Ectodermal cell (in vitro differentiated cells): ENCODE measurements at regions not wholly inside any gene's neighbourhood (a gene's known extent, or its start where the extent isn't known, plus 50 kb on each side); places are given as distances from the start of the nearest gene placed in this dataset.

Source experiments
- H3K27ac ChIP-seq: 2 replicates; pipeline ENCODE4 v1.7.0; 2013; ENCODE audit warnings: mild to moderate bottlenecking, low read depth, low read length; ENCODE audit not compliant: insufficient read depth, poor library complexity, severe bottlenecking
- H3K27me3 ChIP-seq: 2 replicates; pipeline ENCODE4 v1.7.0; 2013; ENCODE audit warnings: mild to moderate bottlenecking, low read length; ENCODE audit not compliant: insufficient read depth, control insufficient read depth, poor library complexity, severe bottlenecking
- H3K36me3 ChIP-seq: one replicate; pipeline ENCODE4 v1.7.0; 2013; ENCODE audit warnings: low read length; ENCODE audit not compliant: control insufficient read depth, insufficient read depth
- H3K4me1 ChIP-seq: one replicate; pipeline ENCODE4 v1.7.0; 2013; ENCODE audit warnings: low read length; ENCODE audit not compliant: control insufficient read depth, insufficient read depth
- H3K4me3 ChIP-seq: 2 replicates; pipeline ENCODE4 v1.7.0; 2013; ENCODE audit warnings: low read depth, low read length, control low read depth; ENCODE audit not compliant: insufficient read depth
- H3K9me3 ChIP-seq: 2 replicates; pipeline ENCODE4 v1.7.0; 2013; ENCODE audit warnings: mild to moderate bottlenecking, low read length, moderate library complexity; ENCODE audit not compliant: control insufficient read depth
- WGBS, 2 experiments: methylation state at CpG; one replicate each; pipeline ENCODE4 v1.1.7; 2013; ENCODE audit warnings: missing lambda C conversion rate in 2 of 2; 5-methylcytosine and 5-hydroxymethylcytosine counted together

GRCh38 chr4:189060104-189060503, 880.6 kb upstream of the FRG1 start:
- no peaks in the 10 kb centered on the region for H3K36me3 ChIP-seq
- H3K4me3 ChIP-seq = no peak overlapping the region
- no peaks in the 10 kb centered on the region for H3K9me3 ChIP-seq
- no peaks in the 10 kb centered on the region for H3K27me3 ChIP-seq
- 25 to 40% methylated on average over 1 of the region's 1 CpG for WGBS, 2 experiments
- H3K27ac ChIP-seq = no peak overlapping the region
- H3K4me1 ChIP-seq = no peaks in the 10 kb centered on the region

- Histone ChIP-seq H3K9me3 (no peaks in the 10 kb centered on the region), H3K4me3 (no peak overlapping the region), H3K27me3 (no peaks in the 10 kb centered on the region), H3K4me1 (no peaks in the 10 kb centered on the region), H3K27ac (no peak overlapping the region), H3K36me3 (no peaks in the 10 kb centered on the region)
- WGBS, 2 experiments = 97 to 100% methylated on average over 2 of the region's 2 CpGs
Measured at GRCh38 chr4:189062047-189062820, 878.4 kb upstream of the FRG1 start.

- no peaks in the 10 kb centered on the region for H3K4me1 ChIP-seq
- no peaks in the 10 kb centered on the region for H3K27me3 ChIP-seq
- H3K36me3 ChIP-seq = no peaks in the 10 kb centered on the region
- no peaks in the 10 kb centered on the region for H3K9me3 ChIP-seq
- H3K4me3 ChIP-seq = no peak overlapping the region
- H3K27ac ChIP-seq = no peak overlapping the region
- 83 to 96% methylated on average over 1 of the region's 1 CpG for WGBS, 2 experiments
Measured at GRCh38 chr4:189069772-189070171, 870.9 kb upstream of the FRG1 start.

GRCh38 chr4:189071241-189071640, 869.4 kb upstream of the FRG1 start:
- H3K27ac ChIP-seq = no peak overlapping the region
- 82 to 95% methylated on average over 5 to 6 of the region's 6 CpGs for WGBS, 2 experiments

GRCh38 chr4:189073739-189074138, 866.9 kb upstream of the FRG1 start:
- Histone ChIP-seq H3K4me3 (no peak overlapping the region), H3K4me1 (no peaks in the 10 kb centered on the region), H3K27me3 (no peaks in the 10 kb centered on the region), H3K36me3 (no peaks in the 10 kb centered on the region), H3K27ac (no peak overlapping the region), H3K9me3 (no peaks in the 10 kb centered on the region)
- WGBS, 2 experiments = 92 to 93% methylated on average over 6 of the region's 6 CpGs

More at GRCh38 chr4:189071241-189071640, 869.4 kb upstream of the FRG1 start:
- Histone ChIP-seq H3K36me3 (no peaks in the 10 kb centered on the region), H3K27me3 (no peaks in the 10 kb centered on the region), H3K4me1 (no peaks in the 10 kb centered on the region), H3K9me3 (no peaks in the 10 kb centered on the region), H3K4me3 (no peak overlapping the region)

- H3K4me3 ChIP-seq = no peak overlapping the region
- no peaks in the 10 kb centered on the region for H3K27me3 ChIP-seq
- H3K9me3 ChIP-seq = no peaks in the 10 kb centered on the region
- H3K27ac ChIP-seq = no peak overlapping the region
- no peaks in the 10 kb centered on the region for H3K36me3 ChIP-seq
- H3K4me1 ChIP-seq = no peaks in the 10 kb centered on the region
Measured at GRCh38 chr4:189081826-189082225, 858.8 kb upstream of the FRG1 start.

GRCh38 chr4:189083769-189084168, 856.9 kb upstream of the FRG1 start:
- H3K4me1 ChIP-seq = no peaks in the 10 kb centered on the region
- H3K36me3 ChIP-seq = no peaks in the 10 kb centered on the region
- H3K27me3 ChIP-seq = no peaks in the 10 kb centered on the region
- WGBS, 2 experiments = 85 to 87% methylated on average over 5 of the region's 5 CpGs
- H3K9me3 ChIP-seq = no peaks in the 10 kb centered on the region
- no peak overlapping the region for H3K27ac ChIP-seq
- no peak overlapping the region for H3K4me3 ChIP-seq

- Histone ChIP-seq H3K9me3 (no peaks in the 10 kb centered on the region), H3K27me3 (no peaks in the 10 kb centered on the region), H3K4me3 (no peak overlapping the region), H3K36me3 (no peaks in the 10 kb centered on the region), H3K4me1 (no peaks in the 10 kb centered on the region), H3K27ac (no peak overlapping the region)
- 80 to 85% methylated on average over 4 of the region's 4 CpGs for WGBS, 2 experiments
Measured at GRCh38 chr4:189084671-189085070, 856.0 kb upstream of the FRG1 start.

- Histone ChIP-seq H3K27ac (no peak overlapping the region), H3K36me3 (no peaks in the 10 kb centered on the region), H3K4me3 (no peak overlapping the region), H3K27me3 (no peaks in the 10 kb centered on the region), H3K9me3 (no peaks in the 10 kb centered on the region), H3K4me1 (no peaks in the 10 kb centered on the region)
- WGBS, 2 experiments = 95 to 100% methylated on average over 2 of the region's 2 CpGs
Measured at GRCh38 chr4:189087971-189088370, 852.7 kb upstream of the FRG1 start.

- 89 to 91% methylated on average over 5 of the region's 5 CpGs for WGBS, 2 experiments
- Histone ChIP-seq H3K9me3 (no peaks in the 10 kb centered on the region), H3K27ac (no peak overlapping the region), H3K4me3 (no peak overlapping the region), H3K27me3 (no peaks in the 10 kb centered on the region), H3K4me1 (no peaks in the 10 kb centered on the region), H3K36me3 (no peaks in the 10 kb centered on the region)
Measured at GRCh38 chr4:189088780-189089179, 851.9 kb upstream of the FRG1 start.
